ENCODE measurements at regions not wholly inside any gene's neighbourhood (a gene's known extent, or its start where the extent isn't known, plus 50 kb on each side); places are given as distances from the start of the nearest gene placed in this dataset.

DNA sequence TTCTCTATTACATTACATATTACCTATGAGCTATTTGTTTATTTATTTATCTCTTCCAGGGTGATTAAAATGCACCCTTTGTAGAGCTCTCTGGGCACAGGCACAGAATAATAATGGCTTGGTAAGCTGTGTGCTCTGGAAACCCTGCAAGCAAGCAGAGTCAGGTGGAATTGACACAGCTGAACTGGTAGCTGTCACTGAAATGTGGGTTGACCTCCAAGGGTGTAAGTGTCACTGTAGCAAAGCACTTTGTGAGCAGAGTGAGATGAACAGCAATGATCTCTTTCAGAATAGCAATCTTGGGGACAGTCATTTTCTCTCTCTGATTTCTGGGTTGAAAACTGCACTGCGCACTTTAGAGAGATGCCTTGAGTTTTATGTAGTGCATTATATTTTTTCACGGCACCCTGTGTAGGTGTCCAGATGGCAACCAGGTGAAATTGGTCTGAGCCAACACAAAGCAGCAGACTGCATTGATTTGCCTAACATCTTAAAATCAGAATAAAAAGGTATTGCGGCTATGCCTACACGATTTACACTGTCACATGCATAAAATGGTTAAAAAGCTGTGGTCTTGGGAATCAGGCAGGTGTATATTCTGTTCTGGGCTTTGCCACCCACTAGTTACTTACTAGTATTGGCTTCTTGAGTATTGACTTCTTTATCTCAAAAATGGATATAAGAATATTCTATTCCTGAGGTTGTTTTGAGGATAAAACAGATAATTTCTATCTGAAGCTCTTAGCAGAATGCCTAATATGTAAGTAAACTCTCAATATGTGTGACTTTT is 450.3 kb downstream of the RAPGEF2 start:
- no peak for DNase-seq (ENCODE audit: low read depth)
- no peak overlapping the region for H3K4me3 ChIP-seq (ENCODE audit: low read depth, low read length)
- TF ChIP-seq CTCF (IDR thresholded peaks at IDR 0.05; ENCODE audit: insufficient read depth, low read depth, low read length): no peak

- TF ChIP-seq CTCF (IDR thresholded peaks at IDR 0.05; ENCODE audit: insufficient read depth, low read depth, low read length): no peak
- DNase-seq (ENCODE audit: low read depth): no peak
- no peak overlapping the region for H3K4me3 ChIP-seq (ENCODE audit: low read depth, low read length)
Observed at GRCh38 chr4:159555873-159556272, 453.0 kb downstream of the RAPGEF2 start.

DNA sequence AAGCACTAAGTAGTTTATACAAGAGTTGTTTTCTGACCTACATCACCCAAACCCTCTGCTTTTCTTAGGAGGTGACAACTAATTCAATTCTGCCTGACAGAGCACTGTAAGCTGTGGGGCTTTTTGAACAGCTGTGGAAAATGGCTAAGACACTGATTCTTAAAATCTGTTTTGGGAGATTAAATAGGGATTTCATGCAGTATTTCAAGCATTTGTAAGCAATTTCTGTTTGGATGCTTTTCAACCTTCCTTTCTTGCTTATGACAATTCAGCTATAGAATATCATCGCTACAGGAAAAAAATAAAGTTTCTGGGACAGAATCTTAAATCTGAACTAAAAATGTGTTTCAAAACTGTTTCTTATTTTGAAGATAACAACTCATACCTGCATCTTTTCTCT is 459.5 kb downstream of the RAPGEF2 start:
- DNase-seq (ENCODE audit: low read depth): no peak
- no peak overlapping the region for H3K4me3 ChIP-seq (ENCODE audit: low read depth, low read length)
- no peak for TF ChIP-seq CTCF (IDR thresholded peaks at IDR 0.05; ENCODE audit: insufficient read depth, low read depth, low read length)

- no peak for DNase-seq (ENCODE audit: low read depth)
- no peak overlapping the region for H3K4me3 ChIP-seq (ENCODE audit: low read depth, low read length)
- TF ChIP-seq CTCF (IDR thresholded peaks at IDR 0.05; ENCODE audit: insufficient read depth, low read depth, low read length): no peak
Observed at GRCh38 chr4:159563257-159563656, 460.4 kb downstream of the RAPGEF2 start.

- DNase-seq (ENCODE audit: low read depth): no peak
- no peak overlapping the region for H3K4me3 ChIP-seq (ENCODE audit: low read depth, low read length)
- no peak for TF ChIP-seq CTCF (IDR thresholded peaks at IDR 0.05; ENCODE audit: insufficient read depth, low read depth, low read length)
Observed at GRCh38 chr4:159564615-159565014, 461.7 kb downstream of the RAPGEF2 start.

- no peak overlapping the region for H3K4me3 ChIP-seq (ENCODE audit: low read depth, low read length)
- no peak for DNase-seq (ENCODE audit: low read depth)
- TF ChIP-seq CTCF (IDR thresholded peaks at IDR 0.05; ENCODE audit: insufficient read depth, low read depth, low read length): no peak
Observed at GRCh38 chr4:159566786-159567185, 463.9 kb downstream of the RAPGEF2 start.

DNA sequence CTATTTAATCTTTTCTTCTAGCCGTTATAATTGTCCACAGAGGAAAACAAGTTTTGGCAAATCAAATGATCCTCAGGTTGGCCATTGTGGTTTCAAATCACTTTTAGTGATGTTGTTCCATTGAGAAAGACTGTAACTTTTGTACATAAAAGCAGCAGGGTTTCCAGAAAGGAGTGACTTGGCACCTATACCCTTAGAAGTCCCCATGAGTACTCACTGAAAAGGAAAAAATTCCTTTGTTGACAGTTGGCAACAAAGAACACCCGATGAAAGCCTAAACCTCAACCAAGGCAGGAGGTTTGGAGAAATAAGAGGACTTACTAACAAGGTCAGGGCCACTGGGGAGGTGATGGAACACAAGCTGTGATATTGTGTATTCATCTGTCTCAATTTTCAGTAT is 474.4 kb downstream of the RAPGEF2 start:
- no peak overlapping the region for H3K4me3 ChIP-seq (ENCODE audit: low read depth, low read length)
- no peak for TF ChIP-seq CTCF (IDR thresholded peaks at IDR 0.05; ENCODE audit: insufficient read depth, low read depth, low read length)
- no peak for DNase-seq (ENCODE audit: low read depth)
